A204.1 (cell line): ENCODE measurements at regions not wholly inside any gene's neighbourhood (a gene's known extent, or its start where the extent isn't known, plus 50 kb on each side); places are given as distances from the start of the nearest gene placed in this dataset.

Source experiments
- FAIRE-seq: peaks from 2 replicates; lab custom pipeline; 2012; peaks lifted over from hg19 to GRCh38; lab: Jason Lieb, UNC

DNA sequence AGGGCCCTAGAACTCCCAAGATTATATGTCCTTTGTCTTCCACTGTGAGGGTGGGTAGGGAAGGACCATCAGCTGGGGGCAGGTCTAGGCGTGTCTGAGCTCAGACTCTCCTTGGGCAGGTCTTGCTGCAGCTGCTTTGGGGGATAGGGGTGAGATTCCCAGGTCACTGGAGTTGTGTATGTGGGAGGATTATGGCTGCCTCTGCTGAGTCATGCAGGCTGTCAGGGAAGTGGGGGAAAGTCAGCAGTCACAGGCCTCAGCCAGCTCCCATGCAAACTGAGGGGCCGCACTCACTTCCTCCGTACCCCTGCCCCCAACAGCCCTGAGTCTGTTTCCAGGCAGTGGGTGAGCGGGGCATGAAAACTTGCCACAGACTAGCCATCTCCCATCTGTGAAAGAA lies 600.8 kb downstream of the DIAPH3 start:
- FAIRE-seq: no peak

DNA sequence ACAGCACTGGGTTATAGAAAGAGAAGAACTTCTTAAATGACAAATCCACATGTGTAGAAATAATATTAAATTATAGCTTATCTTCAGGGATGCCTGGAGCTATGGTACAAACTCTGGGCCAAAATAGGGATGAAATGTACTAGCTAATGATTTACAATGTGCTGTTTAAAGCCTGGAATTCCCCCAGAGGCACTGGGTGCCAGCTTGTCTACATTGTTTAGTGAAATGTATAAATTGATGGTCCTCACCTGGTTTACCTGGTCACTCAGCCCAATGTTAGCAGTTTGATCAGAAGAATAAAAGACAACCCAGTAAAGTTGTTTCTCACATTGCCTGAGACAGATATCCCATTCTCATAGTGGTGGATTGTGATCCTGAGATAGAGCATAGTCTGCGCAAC lies 597.2 kb downstream of the DIAPH3 start:
- FAIRE-seq: no peak

DNA sequence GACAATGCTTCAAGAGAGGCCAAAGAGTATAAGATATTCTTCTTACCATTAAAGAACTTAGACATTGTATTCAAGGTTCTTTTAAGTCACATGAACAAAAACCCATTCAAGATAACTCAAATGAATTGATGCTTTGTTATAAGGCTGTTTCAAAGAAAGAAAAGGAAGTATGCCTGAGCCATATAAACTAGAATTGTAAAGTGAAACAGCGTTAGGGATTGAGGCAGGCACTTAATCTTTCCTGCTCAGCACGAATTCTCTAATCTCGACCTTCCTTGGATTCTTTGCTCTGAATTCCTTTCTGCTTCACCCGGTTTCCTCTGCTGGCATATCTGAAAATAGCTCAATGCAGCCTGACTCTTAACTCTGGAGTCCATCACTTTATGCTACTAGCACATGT lies 595.4 kb downstream of the DIAPH3 start:
- no peak for FAIRE-seq

DNA sequence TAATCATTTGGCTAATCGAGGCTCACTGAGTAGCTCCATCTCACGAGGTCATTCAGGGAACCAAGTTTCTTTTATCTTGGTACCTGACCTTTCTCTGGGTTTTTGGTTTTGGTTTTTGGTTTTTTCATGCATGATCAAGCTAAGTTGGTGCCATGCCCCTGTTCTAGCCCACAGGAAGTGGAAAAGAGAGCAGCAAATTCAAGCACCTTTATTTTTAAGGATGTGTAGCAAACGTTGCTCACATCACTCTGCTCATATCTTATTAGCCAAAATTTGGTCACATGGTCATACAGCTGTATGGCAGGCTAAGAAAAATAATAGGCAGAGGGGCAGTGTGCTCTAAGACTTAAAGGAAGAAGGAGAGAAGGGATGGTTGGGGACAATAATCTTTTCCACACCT lies 593.5 kb downstream of the DIAPH3 start:
- no peak for FAIRE-seq

DNA sequence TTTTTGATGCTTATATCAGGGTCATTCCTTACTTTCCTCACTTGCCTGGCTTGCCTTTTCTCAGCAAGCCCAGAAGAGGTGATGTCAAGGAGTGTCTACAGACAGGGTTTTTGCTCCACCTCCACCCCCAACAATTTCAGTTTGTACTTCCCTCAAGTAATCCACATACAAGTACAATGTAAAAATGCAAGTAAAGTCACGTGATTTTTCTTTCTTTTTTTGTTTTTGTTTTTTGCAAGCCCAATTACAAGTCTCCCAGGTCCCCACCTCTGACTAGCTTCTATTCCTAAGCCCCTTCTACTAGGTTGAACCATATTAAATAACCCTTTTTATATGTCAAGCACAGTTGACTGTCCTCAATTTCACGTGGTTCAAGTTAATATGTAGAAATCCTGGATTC lies 579.6 kb downstream of the DIAPH3 start:
- FAIRE-seq: no peak

DNA sequence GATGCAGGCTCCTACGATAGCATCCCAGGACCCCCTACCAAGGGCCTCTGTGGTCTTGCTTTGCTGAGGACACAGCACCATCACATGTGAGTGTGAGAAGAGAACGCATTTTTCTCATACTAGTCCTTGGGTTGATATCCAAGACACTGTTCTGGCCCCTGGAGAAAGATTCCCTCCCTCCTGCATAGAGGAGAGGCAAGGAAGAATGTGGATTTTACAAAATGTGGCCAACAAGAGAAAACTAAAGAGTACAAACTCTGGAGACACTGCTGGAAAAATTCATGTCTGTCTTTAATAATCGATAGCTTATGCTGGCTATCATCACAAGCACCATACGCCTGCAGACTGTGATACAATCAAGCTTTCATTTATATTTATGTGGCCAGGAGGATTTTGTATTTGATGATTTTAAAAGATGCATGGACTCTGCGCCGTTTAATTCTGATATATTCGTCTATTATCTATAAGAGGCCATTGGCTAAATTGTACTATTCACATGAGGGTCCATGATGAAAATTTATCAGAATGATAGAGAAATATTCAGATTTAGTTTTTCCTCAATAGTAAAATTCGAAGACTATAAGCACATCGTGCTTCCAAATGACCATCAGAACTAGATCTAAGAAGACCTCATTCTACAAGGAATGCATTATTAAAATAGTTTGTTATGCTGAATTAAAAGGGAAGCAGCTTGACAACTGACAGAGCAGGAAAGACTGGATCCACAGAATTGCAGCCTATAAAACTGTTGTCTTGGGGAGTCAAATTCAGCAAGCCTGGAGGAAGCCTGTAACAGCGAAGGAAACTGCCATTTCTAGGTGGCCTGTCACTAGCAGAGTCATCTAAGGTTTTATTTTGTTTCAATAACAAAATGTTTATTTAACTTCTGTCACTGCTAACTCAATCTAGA lies 578.7 kb downstream of the DIAPH3 start:
- FAIRE-seq: no peak

DNA sequence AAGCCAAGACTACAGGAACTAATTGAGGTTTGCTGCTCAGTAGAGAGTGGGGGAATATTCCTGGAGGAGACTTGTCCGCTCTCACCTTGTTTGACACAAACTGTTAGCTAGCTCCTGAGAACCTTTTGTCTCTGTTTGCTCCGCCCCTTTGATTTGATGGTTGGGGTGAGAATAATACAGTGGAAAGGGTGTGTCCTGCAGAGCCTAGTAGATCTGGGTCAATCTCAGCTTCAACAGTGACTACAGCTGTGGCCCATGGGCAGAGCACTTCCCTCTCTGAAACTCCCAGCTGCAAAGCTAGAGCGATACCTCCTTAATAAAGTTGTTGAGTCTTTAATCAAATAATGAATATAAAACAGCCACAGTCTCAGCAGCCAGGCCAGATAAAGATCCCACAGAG lies 576.7 kb downstream of the DIAPH3 start:
- no peak for FAIRE-seq

DNA sequence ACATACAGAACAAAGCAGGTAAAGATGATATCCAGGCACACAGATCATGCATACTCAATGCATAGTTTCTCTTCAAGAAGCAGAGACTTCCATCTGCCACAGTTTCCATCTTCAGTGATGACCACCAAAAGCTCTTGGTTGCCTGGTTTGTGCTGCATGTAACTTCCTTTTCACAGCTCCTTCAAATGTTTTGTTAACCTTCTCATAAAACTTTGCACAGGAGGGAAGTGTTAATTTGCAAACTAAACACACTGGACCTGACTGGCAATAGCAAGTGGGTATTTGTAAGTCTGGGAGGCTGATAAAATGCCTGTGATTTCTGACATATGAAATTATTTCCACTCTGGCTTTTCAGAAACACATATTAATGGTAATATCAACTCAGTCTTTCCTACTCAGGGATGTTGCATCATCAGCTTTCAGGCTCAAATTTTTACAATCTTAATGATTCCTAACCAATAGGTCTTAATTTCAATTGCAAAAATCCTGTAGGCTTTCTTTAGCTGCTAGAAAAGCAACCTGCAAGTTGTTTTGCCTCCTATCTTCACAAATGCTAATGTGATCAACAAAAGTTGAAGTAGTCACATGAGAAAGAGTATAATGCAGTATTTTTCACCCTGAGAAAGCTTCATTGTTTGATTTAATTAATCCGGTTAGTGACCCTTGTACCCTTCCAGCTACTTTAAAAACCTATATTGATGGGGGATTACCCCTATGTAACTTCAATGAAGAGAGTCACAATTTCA lies 575.6 kb downstream of the DIAPH3 start:
- no peak for FAIRE-seq

DNA sequence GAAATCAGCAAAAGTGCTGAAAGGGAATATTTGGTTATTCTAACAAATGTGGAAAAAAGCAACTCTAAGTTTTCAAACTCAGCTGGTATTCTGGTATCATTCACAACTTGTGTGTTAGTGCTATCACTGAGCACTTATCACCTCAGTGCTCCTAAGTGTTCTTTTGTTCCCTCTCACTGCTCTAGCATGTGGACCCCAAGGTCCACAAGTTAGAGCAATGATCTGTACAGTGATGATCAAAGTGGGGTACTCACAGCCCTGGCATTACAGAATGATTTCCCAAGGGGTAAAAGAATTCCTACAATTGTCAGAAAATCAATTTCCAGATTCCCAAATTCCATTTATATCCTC lies 575.0 kb downstream of the DIAPH3 start:
- FAIRE-seq: no peak

DNA sequence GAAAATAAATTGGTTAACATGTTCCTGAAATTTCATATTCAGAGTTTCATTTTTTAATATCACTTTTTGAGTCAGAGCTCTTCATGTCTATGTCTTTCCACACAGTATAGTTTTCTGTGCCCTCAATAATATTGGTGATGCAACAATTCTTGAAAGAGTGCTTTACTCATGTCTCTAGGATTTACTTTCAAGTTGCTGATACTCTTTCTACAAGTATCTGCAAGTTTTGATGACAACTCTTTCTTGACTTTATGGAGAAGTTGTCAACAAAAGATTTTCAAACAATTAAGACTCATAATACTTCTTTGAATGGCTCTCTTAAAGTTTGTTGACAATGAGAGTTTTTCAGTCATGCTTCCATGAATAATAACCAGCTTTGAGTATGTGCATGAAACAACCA lies 561.7 kb downstream of the DIAPH3 start:
- FAIRE-seq: no peak

DNA sequence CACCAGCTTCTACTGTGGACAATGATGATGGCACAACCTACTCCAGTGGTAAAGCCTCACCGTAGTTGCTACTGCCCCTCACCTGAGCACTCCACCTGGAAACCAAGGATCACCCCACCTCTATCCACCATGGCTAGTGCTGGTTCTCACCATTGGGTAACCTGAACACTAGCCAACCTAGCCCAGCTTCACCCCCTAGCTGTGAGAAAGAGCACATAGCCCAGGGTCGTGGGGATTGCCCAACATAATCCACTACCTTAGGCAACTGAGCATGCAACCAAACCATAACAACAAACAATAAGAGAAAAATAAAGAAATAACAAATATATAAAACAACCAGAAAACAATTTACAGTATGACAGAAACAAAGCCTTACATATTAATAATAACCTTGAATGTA lies 560.1 kb downstream of the DIAPH3 start:
- no peak for FAIRE-seq

DNA sequence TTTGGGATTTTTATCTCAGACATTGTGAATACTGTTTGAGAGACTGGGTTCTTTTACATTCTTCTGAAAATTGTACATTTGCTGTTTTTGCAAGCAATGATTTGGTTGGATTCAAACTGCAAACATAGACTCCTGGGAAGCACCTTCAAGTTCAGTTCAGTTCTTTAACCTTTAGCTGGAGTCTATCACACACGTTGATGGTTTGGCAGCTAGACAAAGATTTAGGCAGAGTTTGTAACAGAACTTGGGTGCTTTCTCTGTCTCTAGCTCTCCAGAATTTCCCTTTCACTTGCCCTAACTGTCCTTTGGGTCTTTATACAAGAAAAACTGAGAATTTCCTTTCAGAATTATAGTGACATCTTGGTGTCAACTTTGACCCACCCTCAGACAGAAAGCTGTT lies 556.6 kb downstream of the DIAPH3 start:
- no peak for FAIRE-seq

DNA sequence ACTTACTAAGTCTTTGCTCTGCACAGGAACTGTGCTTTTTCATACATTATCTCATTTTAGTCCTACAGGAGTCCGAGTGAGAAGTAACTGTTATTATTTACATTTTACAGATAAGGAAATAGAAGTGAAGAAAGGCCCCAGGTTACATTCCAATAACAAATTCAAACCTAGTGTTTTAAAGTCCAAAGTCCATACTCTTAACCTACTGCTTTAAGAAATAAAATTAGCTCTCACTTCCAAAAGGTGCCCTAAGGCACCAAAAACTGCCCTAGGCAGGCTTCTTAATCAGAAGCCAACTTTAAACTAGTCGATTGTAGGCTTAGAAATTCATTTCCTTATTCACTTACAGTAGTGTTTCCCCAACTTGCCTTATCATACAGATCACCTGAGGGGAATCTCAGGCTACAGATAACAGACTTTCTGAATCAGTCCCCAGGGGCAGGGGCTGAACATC lies 555.9 kb downstream of the DIAPH3 start:
- FAIRE-seq: no peak

DNA sequence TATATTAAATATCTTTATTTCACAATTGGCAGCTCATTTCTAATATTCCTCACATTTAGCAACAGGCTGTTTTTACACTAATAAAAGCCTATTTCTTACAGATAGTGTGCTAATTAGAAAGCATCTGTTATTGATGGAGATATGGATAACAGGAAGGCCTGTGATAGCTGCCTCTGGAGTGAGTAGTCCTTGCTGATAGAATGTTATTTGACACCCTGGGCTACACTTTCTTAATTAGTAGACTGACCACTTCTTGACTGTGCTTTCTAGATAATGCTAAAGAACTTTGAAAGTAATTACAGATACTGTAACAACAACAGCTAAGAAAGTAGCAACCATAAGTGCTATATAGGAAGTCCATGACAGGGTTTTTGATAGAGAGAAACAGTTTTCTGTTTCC lies 554.3 kb downstream of the DIAPH3 start:
- no peak for FAIRE-seq
